HCT116 (cell line): ENCODE measurements at regions not wholly inside any gene's neighbourhood (a gene's known extent, or its start where the extent isn't known, plus 50 kb on each side); places are given as distances from the start of the nearest gene placed in this dataset.
"Not testable (repeated sequence)": the region's sequence is repeated elsewhere in the genome, so short reads cannot be mapped to it uniquely, and the experiment has no call there.

ENCODE experiments used
- EZH2 ChIP-seq: fragments of 200-600 bp; sonication (generic); IDR thresholded peaks from 2 replicates; pipeline ENCODE4 v1.6.1; 2017; ENCODE audit warnings: antibody characterized with exemption, mixed run types
- FOSL1 ChIP-seq: IDR thresholded peaks from 2 replicates; pipeline ENCODE4 v1.6.1; 2012; ENCODE audit warnings: low read depth
- POLR2AphosphoS5 ChIP-seq: IDR thresholded peaks from 2 replicates; pipeline ENCODE4 v1.6.1; 2011; ENCODE audit warnings: mild to moderate bottlenecking, low read depth, low read length, moderate library complexity
- TF ChIP-seq, protein P1 (sequence below), 3 experiments: fragments of 200-600 bp in 1 of 3; sonication (generic) in 1 of 3; IDR thresholded peaks in 2 of 3; conservative IDR thresholded peaks in 1 of 3; 2 replicates each; pipeline ENCODE4 v1.5.1; 2012 to 2017; ENCODE audit warnings: low read depth in 2 of 3, low read length in 2 of 3, antibody characterized with exemption in 1 of 3, borderline replicate concordance in 1 of 3, control low read depth in 1 of 3, mild to moderate bottlenecking in 1 of 3, mixed read lengths in 1 of 3, mixed run types in 1 of 3, moderate library complexity in 1 of 3; ENCODE audit not compliant: insufficient read depth in 1 of 3
- TF ChIP-seq, protein P2 (sequence below): IDR thresholded peaks from 2 replicates; pipeline ENCODE4 v1.6.1; 2012
- TF ChIP-seq, protein P3 (sequence below): IDR thresholded peaks from 2 replicates; pipeline ENCODE4 v1.6.1; 2011; ENCODE audit warnings: mild to moderate bottlenecking, low read length, moderate library complexity; ENCODE audit not compliant: insufficient replicate concordance; ENCODE audit errors: extremely low read depth
- TF ChIP-seq, protein P4 (sequence below): IDR thresholded peaks from 2 replicates; pipeline ENCODE4 v1.6.1; 2012; ENCODE audit warnings: low read depth

DNA sequence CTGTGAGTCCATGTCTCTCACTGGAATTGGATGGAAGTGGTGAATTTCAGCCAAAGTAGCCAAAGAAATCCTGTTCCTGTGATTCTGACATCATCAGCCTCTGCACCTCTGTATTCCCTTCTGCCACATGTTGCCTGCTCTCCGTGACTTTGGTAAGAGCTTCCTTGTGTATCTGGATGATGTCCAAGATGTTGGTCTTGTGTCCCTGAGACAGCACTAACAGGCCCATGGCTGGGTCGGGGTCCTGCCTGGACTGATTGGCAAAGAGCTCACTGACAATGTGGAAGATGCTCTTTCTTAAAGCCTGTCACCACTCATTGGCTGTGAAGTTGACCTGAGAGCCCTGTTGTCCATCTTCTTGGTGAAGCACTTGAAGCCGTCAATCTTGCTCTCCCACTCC lies 247.3 kb downstream of the CWH43 start:
- TF ChIP-seq, protein P1, sequence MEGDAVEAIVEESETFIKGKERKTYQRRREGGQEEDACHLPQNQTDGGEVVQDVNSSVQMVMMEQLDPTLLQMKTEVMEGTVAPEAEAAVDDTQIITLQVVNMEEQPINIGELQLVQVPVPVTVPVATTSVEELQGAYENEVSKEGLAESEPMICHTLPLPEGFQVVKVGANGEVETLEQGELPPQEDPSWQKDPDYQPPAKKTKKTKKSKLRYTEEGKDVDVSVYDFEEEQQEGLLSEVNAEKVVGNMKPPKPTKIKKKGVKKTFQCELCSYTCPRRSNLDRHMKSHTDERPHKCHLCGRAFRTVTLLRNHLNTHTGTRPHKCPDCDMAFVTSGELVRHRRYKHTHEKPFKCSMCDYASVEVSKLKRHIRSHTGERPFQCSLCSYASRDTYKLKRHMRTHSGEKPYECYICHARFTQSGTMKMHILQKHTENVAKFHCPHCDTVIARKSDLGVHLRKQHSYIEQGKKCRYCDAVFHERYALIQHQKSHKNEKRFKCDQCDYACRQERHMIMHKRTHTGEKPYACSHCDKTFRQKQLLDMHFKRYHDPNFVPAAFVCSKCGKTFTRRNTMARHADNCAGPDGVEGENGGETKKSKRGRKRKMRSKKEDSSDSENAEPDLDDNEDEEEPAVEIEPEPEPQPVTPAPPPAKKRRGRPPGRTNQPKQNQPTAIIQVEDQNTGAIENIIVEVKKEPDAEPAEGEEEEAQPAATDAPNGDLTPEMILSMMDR (IDR thresholded peaks at IDR 0.05 in 2 of 3, conservative IDR thresholded peaks at IDR 0.05 in 1 of 3; ENCODE audit: borderline replicate concordance in 1 of 3, insufficient read depth in 1 of 3, low read depth in 2 of 3, low read length in 2 of 3) = not testable (repeated sequence)
- TF ChIP-seq EZH2, FOSL1, POLR2AphosphoS5: not testable (repeated sequence)
- TF ChIP-seq, protein P2, sequence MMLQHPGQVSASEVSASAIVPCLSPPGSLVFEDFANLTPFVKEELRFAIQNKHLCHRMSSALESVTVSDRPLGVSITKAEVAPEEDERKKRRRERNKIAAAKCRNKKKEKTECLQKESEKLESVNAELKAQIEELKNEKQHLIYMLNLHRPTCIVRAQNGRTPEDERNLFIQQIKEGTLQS = not testable (repeated sequence)
- TF ChIP-seq, protein P3, sequence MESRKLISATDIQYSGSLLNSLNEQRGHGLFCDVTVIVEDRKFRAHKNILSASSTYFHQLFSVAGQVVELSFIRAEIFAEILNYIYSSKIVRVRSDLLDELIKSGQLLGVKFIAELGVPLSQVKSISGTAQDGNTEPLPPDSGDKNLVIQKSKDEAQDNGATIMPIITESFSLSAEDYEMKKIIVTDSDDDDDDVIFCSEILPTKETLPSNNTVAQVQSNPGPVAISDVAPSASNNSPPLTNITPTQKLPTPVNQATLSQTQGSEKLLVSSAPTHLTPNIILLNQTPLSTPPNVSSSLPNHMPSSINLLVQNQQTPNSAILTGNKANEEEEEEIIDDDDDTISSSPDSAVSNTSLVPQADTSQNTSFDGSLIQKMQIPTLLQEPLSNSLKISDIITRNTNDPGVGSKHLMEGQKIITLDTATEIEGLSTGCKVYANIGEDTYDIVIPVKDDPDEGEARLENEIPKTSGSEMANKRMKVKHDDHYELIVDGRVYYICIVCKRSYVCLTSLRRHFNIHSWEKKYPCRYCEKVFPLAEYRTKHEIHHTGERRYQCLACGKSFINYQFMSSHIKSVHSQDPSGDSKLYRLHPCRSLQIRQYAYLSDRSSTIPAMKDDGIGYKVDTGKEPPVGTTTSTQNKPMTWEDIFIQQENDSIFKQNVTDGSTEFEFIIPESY = not testable (repeated sequence)
- TF ChIP-seq, protein P4, sequence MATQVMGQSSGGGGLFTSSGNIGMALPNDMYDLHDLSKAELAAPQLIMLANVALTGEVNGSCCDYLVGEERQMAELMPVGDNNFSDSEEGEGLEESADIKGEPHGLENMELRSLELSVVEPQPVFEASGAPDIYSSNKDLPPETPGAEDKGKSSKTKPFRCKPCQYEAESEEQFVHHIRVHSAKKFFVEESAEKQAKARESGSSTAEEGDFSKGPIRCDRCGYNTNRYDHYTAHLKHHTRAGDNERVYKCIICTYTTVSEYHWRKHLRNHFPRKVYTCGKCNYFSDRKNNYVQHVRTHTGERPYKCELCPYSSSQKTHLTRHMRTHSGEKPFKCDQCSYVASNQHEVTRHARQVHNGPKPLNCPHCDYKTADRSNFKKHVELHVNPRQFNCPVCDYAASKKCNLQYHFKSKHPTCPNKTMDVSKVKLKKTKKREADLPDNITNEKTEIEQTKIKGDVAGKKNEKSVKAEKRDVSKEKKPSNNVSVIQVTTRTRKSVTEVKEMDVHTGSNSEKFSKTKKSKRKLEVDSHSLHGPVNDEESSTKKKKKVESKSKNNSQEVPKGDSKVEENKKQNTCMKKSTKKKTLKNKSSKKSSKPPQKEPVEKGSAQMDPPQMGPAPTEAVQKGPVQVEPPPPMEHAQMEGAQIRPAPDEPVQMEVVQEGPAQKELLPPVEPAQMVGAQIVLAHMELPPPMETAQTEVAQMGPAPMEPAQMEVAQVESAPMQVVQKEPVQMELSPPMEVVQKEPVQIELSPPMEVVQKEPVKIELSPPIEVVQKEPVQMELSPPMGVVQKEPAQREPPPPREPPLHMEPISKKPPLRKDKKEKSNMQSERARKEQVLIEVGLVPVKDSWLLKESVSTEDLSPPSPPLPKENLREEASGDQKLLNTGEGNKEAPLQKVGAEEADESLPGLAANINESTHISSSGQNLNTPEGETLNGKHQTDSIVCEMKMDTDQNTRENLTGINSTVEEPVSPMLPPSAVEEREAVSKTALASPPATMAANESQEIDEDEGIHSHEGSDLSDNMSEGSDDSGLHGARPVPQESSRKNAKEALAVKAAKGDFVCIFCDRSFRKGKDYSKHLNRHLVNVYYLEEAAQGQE = not testable (repeated sequence)
